ENCODE measurements at regions not wholly inside any gene's neighbourhood (a gene's known extent, or its start where the extent isn't known, plus 50 kb on each side); places are given as distances from the start of the nearest gene placed in this dataset.

GRCh38 chr15:68515371-68516095 lies 63.3 kb upstream of the CORO2B start:
- no peak for TF ChIP-seq CTCF (conservative IDR thresholded peaks at IDR 0.05 in 1 of 2, IDR thresholded peaks at IDR 0.05 in 1 of 2; ENCODE audit: low read depth in 1 of 2, low read length in 2 of 2)
- TF ChIP-seq EZH2 (IDR thresholded peaks at IDR 0.05; ENCODE audit: low read length, missing control alignments): no peak
